ENCODE measurements at regions not wholly inside any gene's neighbourhood (a gene's known extent, or its start where the extent isn't known, plus 50 kb on each side); places are given as distances from the start of the nearest gene placed in this dataset.

- intact Hi-C loops (cut with DNase I; ENCODE audit: low total_unique reads): no loop called here
- in situ Hi-C loops (cut with MboI; ENCODE audit: low sequenced_read_pairs in 4 of 4): no loop called here
- H3K27me3 ChIP-seq: no peaks in the 10 kb centered on the region
- H3K4me1 ChIP-seq: peaks cover 0 to 4% of the 10 kb centered on the region in 2 donors
- H3K27ac ChIP-seq: no peak overlapping the region
- ATAC-seq (no peak), DNase-seq (no peak)
- TF ChIP-seq POLR2A (IDR thresholded peaks at IDR 0.05) (no peak), CTCF (IDR thresholded peaks at IDR 0.05 in 4 of 5, conservative IDR thresholded peaks at IDR 0.05 in 1 of 5) (no peak)
- H3K4me3 ChIP-seq: no peak overlapping the region
- H3K9me3 ChIP-seq: no peaks in the 10 kb centered on the region
- no peaks in the 10 kb centered on the region for H3K36me3 ChIP-seq
Measured at GRCh38 chr14:71588028-71588427, 344.2 kb upstream of the RGS6 start.

- DNase-seq: no peak
- intact Hi-C loops (cut with DNase I; ENCODE audit: low total_unique reads): no loop called here
- no peak overlapping the region for H3K4me3 ChIP-seq
- H3K36me3 ChIP-seq: no peaks in the 10 kb centered on the region
- H3K4me1 ChIP-seq: peaks cover 0 to 4% of the 10 kb centered on the region in 2 donors
- ATAC-seq: no peak
- H3K27ac ChIP-seq: no peak overlapping the region
- TF ChIP-seq POLR2A (IDR thresholded peaks at IDR 0.05): no peak
- no peak for TF ChIP-seq CTCF (IDR thresholded peaks at IDR 0.05 in 4 of 5, conservative IDR thresholded peaks at IDR 0.05 in 1 of 5)
- in situ Hi-C loops (cut with MboI; ENCODE audit: low sequenced_read_pairs in 4 of 4): no loop called here
- no peaks in the 10 kb centered on the region for H3K9me3 ChIP-seq
- H3K27me3 ChIP-seq: no peaks in the 10 kb centered on the region
Measured at GRCh38 chr14:71588576-71589215, 343.5 kb upstream of the RGS6 start.

GRCh38 chr14:71589609-71590008 lies 342.6 kb upstream of the RGS6 start:
- Histone ChIP-seq H3K4me1 (peaks cover 0 to 4% of the 10 kb centered on the region in 2 donors), H3K9me3 (no peaks in the 10 kb centered on the region), H3K36me3 (no peaks in the 10 kb centered on the region), H3K4me3 (no peak overlapping the region), H3K27me3 (no peaks in the 10 kb centered on the region), H3K27ac (no peak overlapping the region)
- TF ChIP-seq POLR2A (IDR thresholded peaks at IDR 0.05) (no peak), CTCF (IDR thresholded peaks at IDR 0.05 in 4 of 5, conservative IDR thresholded peaks at IDR 0.05 in 1 of 5) (no peak)
- DNase-seq: no peak
- ATAC-seq: no peak
- intact Hi-C loops (cut with DNase I; ENCODE audit: low total_unique reads) (no loop called here), in situ Hi-C loops (cut with MboI; ENCODE audit: low sequenced_read_pairs in 4 of 4) (no loop called here)

GRCh38 chr14:71590131-71590530 lies 342.1 kb upstream of the RGS6 start:
- TF ChIP-seq POLR2A (IDR thresholded peaks at IDR 0.05) (no peak), CTCF (IDR thresholded peaks at IDR 0.05 in 4 of 5, conservative IDR thresholded peaks at IDR 0.05 in 1 of 5) (no peak)

GRCh38 chr14:71591231-71591630 lies 341.0 kb upstream of the RGS6 start:
- no peak for TF ChIP-seq CTCF (IDR thresholded peaks at IDR 0.05 in 4 of 5, conservative IDR thresholded peaks at IDR 0.05 in 1 of 5)
- peaks cover 0 to 4% of the 10 kb centered on the region in 2 donors for H3K4me1 ChIP-seq
- H3K27ac ChIP-seq: no peak overlapping the region
- DNase-seq (no peak), ATAC-seq (no peak)
- intact Hi-C loops (cut with DNase I; ENCODE audit: low total_unique reads) (no loop called here), in situ Hi-C loops (cut with MboI; ENCODE audit: low sequenced_read_pairs in 4 of 4) (no loop called here)
- no peak overlapping the region for H3K4me3 ChIP-seq
- no peaks in the 10 kb centered on the region for H3K9me3 ChIP-seq
- H3K27me3 ChIP-seq: no peaks in the 10 kb centered on the region
- no peaks in the 10 kb centered on the region for H3K36me3 ChIP-seq

More at GRCh38 chr14:71590131-71590530, 342.1 kb upstream of the RGS6 start:
- Histone ChIP-seq H3K27ac (no peak overlapping the region), H3K4me1 (peaks cover 0 to 4% of the 10 kb centered on the region in 2 donors), H3K36me3 (no peaks in the 10 kb centered on the region), H3K9me3 (no peaks in the 10 kb centered on the region), H3K4me3 (no peak overlapping the region), H3K27me3 (no peaks in the 10 kb centered on the region)
- no peak for ATAC-seq
- in situ Hi-C loops (cut with MboI; ENCODE audit: low sequenced_read_pairs in 4 of 4): no loop called here
- intact Hi-C loops (cut with DNase I; ENCODE audit: low total_unique reads): no loop called here
- no peak for DNase-seq

All from gastrocnemius medialis (tissue), 4 donors.